ENCODE measurements at regions not wholly inside any gene's neighbourhood (a gene's known extent, or its start where the extent isn't known, plus 50 kb on each side); places are given as distances from the start of the nearest gene placed in this dataset.

- no peaks in the 10 kb centered on the region for H4K20me1 ChIP-seq (ENCODE audit: insufficient read depth)
- WGBS (ENCODE audit: low lambda C conversion rate): 23% methylated on average over 4 of the region's 4 CpGs
- no peaks in the 10 kb centered on the region for H3K9me3 ChIP-seq
- no peak overlapping the region for H3K27ac ChIP-seq (ENCODE audit: low read depth in 2 of 2, low read length in 1 of 2)
- no peak overlapping the region for H3K4me2 ChIP-seq
- H3F3A ChIP-seq (replicated peaks; ENCODE audit: insufficient read depth): peaks cover 8% of the 10 kb centered on the region
- H3K4me3 ChIP-seq (ENCODE audit: low read depth in 2 of 2, low read length in 1 of 2): no peak overlapping the region
- ChIA-PET POLR2A (no interaction called here), CTCF (interaction anchor here (0.7 to 1.3 kb wide), 3 partner anchors 313 to 326 kb away, joined by 3 to 4 read pairs (median 3); no protein-coding TSS in a partner anchor)
- no peaks in the 10 kb centered on the region; a peak in 1 of 4 replicates for H3K4me1 ChIP-seq (ENCODE audit: control insufficient read depth in 1 of 2, insufficient read depth in 2 of 2, low read depth in 1 of 2, low read length in 1 of 2)
- DNase-seq: no peak
- no peaks in the 10 kb centered on the region for H3K79me2 ChIP-seq (ENCODE audit: insufficient read depth)
- TF ChIP-seq USF2 (IDR thresholded peaks at IDR 0.05; ENCODE audit: borderline replicate concordance, low read depth, low read length) (no peak), NFIC (IDR thresholded peaks at IDR 0.05; ENCODE audit: borderline replicate concordance) (no peak), FOXJ3 (CRISPR knock-in tag; IDR thresholded peaks at IDR 0.05) (no peak), TEAD4 (IDR thresholded peaks at IDR 0.05; ENCODE audit: borderline replicate concordance, insufficient read depth) (no peak), RXRA (IDR thresholded peaks at IDR 0.05; ENCODE audit: borderline replicate concordance, low read depth) (no peak), MEF2A (IDR thresholded peaks at IDR 0.05; ENCODE audit: borderline replicate concordance, low read depth) (no peak), RFX5 (IDR thresholded peaks at IDR 0.05; ENCODE audit: low read length) (no peak), FOXM1 (IDR thresholded peaks at IDR 0.05; ENCODE audit: low read depth) (no peak), EP300 (IDR thresholded peaks at IDR 0.05; ENCODE audit: borderline replicate concordance in 1 of 2, low read depth in 1 of 2, low read length in 1 of 2) (no peak), GATA2 (CRISPR knock-in tag; IDR thresholded peaks at IDR 0.05) (no peak), CHD2 (IDR thresholded peaks at IDR 0.05; ENCODE audit: low read length, partially characterized antibody) (no peak), EZH2phosphoT487 (IDR thresholded peaks at IDR 0.05; ENCODE audit: borderline replicate concordance, low read depth) (no peak), RAD21 (IDR thresholded peaks at IDR 0.05; ENCODE audit: low read length) (no peak)
- H2AFZ ChIP-seq (ENCODE audit: low read depth): no peak overlapping the region
- no peaks in the 10 kb centered on the region for H3K9me2 ChIP-seq
- H3K36me3 ChIP-seq (replicated peaks in 1 of 2; ENCODE audit: control insufficient read depth in 1 of 2, insufficient read depth in 2 of 2, low read length in 1 of 2): no peaks in the 10 kb centered on the region
- no peaks in the 10 kb centered on the region; the same call in none of the 2 replicates for H3K27me3 ChIP-seq (ENCODE audit: insufficient read depth)
- no peak overlapping the region for H3K9ac ChIP-seq
These were observed 111.4 kb upstream of the PLAAT1 start for GRCh38 chr3:193129607-193130006.

- H3K36me3 ChIP-seq (replicated peaks in 1 of 2; ENCODE audit: control insufficient read depth in 1 of 2, insufficient read depth in 2 of 2, low read length in 1 of 2): no peaks in the 10 kb centered on the region
- no peak for DNase-seq
- TF ChIP-seq TCF12 (IDR thresholded peaks at IDR 0.05): no peak
- TF ChIP-seq USF2 (IDR thresholded peaks at IDR 0.05; ENCODE audit: borderline replicate concordance, low read depth, low read length): no peak
- CTCF ChIA-PET: no interaction called here
- no peak overlapping the region for H3K27ac ChIP-seq (ENCODE audit: low read depth in 2 of 2, low read length in 1 of 2)
- H3F3A ChIP-seq (replicated peaks; ENCODE audit: insufficient read depth): peaks cover 9% of the 10 kb centered on the region
- no peaks in the 10 kb centered on the region for H3K79me2 ChIP-seq (ENCODE audit: insufficient read depth)
- H3K4me2 ChIP-seq: no peak overlapping the region
- H3K9me2 ChIP-seq: no peaks in the 10 kb centered on the region
- H3K9ac ChIP-seq: no peak overlapping the region
- no peak overlapping the region for H3K4me3 ChIP-seq (ENCODE audit: low read depth in 2 of 2, low read length in 1 of 2)
- H3K9me3 ChIP-seq: no peaks in the 10 kb centered on the region
- H3K4me1 ChIP-seq (ENCODE audit: control insufficient read depth in 1 of 2, insufficient read depth in 2 of 2, low read depth in 1 of 2, low read length in 1 of 2): no peaks in the 10 kb centered on the region
- 39% methylated on average over 4 of the region's 4 CpGs for WGBS (ENCODE audit: low lambda C conversion rate)
- no peaks in the 10 kb centered on the region for H4K20me1 ChIP-seq (ENCODE audit: insufficient read depth)
- no peak overlapping the region for H2AFZ ChIP-seq (ENCODE audit: low read depth)
- POLR2A ChIA-PET: no interaction called here
- H3K27me3 ChIP-seq (ENCODE audit: insufficient read depth): no peaks in the 10 kb centered on the region; the same call in none of the 2 replicates
These were observed 110.4 kb upstream of the PLAAT1 start for GRCh38 chr3:193130576-193130975.
